IPS-NIHi7 (cell line): ENCODE measurements at regions not wholly inside any gene's neighbourhood (a gene's known extent, or its start where the extent isn't known, plus 50 kb on each side); places are given as distances from the start of the nearest gene placed in this dataset.
"Not testable (repeated sequence)": the region's sequence is repeated elsewhere in the genome, so short reads cannot be mapped to it uniquely, and the experiment has no call there.

Experiments used
- DNase-seq: peaks from one replicate; pipeline ENCODE4 v3.0.0; 2012; ENCODE audit warnings: mixed read lengths; ENCODE audit errors: extremely low spot score

GRCh38 chr18:67007999-67008398, 404.1 kb upstream of the CDH19 start:
- DNase-seq, result no peak

GRCh38 chr18:67007085-67007484, 403.2 kb upstream of the CDH19 start:
- DNase-seq, result no peak

GRCh38 chr18:67001052-67001451, 397.2 kb upstream of the CDH19 start:
- no peak for DNase-seq

- DNase-seq, result no peak
Observed at GRCh38 chr18:66999003-66999402, 395.1 kb upstream of the CDH19 start.

DNA sequence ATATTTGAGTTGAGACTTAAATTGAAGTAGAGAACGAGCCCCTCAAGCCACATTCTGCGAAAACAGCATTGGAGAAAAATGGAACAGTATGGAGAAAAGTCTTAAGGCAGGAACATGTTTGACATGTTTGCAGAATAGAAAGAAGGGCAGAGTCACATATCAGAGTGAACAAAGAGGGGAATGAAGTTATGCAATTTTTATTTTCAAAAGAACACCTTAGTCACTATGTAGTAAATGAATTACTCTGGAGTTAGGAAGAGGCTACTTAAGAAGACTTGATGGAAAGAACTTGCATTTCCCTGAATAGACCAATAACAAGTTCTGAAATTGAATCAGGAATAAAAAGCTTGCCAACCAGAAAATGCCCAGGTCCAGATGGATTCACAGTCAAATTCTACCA, 391.4 kb upstream of the CDH19 start:
- DNase-seq, result no peak

- no peak for DNase-seq
Observed at GRCh38 chr18:66994790-66995189, 390.9 kb upstream of the CDH19 start.

DNA sequence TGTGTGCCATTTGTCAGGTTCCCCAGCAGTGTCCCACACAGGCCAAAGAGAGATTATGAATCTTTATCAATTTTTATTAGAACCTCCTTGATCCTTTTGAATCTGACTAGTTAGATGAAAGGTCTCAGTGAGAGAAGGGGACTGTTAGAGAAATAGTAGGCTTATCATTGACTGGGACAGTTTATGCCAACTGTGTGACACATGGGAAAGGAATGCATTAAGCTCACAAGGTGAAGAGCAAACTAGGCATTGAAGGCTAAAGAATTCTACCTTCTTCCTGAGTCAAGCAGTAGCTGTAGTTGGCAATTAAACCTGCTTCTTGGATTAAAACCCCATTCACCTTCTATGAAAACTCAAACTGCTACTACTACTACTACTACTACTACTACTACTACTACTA, 389.6 kb upstream of the CDH19 start:
- peak; percentile 26 for DNase-seq

GRCh38 chr18:66990909-66991308, 387.0 kb upstream of the CDH19 start:
- no peak for DNase-seq

DNA sequence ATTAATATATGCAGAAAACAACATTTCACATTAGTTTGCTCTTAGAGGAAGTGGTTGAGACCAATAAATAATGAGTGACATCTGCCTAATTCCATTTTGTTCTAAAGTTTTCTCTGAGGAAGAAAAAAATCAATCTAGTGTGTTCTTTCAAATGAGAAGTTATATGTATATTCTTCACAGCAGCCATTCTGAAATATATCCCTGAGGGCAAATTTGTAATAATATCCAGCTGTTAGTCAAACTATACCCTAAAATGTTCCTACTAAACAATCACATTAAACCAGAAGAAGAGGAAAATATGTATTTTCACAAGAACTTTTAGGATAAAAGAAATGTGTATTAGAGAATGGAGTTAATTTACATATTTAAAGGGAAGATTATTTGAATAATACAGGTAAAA, 375.1 kb upstream of the CDH19 start:
- no peak for DNase-seq

GRCh38 chr18:66972681-66973080, 368.8 kb upstream of the CDH19 start:
- DNase-seq, result no peak

DNA sequence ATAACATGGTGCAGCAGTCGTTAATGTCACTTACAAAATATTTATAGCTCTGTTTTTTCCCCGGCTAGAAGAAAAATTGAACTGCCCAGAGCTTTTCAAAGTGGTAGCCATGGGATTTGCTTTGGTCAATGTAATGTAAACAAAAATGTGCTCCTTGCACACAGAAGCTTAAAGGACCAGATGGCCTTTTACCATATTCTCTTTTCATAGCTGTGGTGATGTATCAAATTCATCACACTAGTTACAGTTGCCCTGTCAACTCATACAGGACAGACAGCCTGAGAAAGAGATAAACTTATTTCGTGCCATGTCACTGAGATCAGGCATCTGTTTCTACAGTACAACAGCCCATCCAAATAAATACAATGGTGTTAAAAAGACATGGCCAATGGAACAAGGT, 368.1 kb upstream of the CDH19 start:
- no peak for DNase-seq

GRCh38 chr18:66966171-66966570, 362.3 kb upstream of the CDH19 start:
- DNase-seq, result no peak

DNA sequence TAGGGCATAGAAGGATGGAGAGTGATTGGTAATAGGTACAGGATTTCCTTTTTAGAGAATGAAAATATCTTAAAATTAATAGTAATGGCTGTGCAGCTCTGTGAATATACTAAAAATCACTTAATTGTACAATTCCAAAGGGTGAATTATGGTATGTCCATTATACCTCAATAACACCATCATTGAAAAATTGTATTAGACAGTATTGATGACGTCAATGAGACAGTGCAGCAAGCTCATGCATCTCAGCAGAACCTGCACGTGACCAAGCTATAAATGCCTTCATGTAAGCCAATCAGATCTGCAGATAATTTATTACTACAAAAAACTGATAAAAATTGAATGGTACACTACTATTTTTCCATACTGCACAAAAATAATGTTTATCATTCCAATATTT, 354.4 kb upstream of the CDH19 start:
- no peak for DNase-seq

- no peak for DNase-seq
Observed at GRCh38 chr18:66951750-66952149, 347.9 kb upstream of the CDH19 start.

- no peak for DNase-seq
Observed at GRCh38 chr18:66949419-66949818, 345.5 kb upstream of the CDH19 start.

- DNase-seq, result no peak
Observed at GRCh38 chr18:66937546-66937945, 333.7 kb upstream of the CDH19 start.

DNA sequence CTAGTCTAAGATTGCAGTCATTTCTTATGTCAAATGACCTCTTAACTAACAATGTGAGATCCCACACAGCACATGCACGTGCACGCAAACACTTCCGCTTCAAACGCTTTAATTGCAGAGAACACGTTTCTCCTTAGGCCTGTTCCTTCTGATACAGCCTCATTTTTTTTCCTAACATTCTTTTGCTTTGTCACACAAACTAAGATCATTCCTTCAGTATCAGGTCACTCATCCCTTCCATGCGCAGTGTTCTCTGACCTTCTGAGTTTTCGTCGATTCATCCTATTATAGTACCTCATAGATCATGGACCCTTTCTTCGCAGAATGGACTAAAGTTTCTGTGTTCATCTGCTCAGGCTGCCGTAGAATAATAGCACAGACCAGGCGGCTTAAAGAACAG, 327.1 kb upstream of the CDH19 start:
- peak; percentile 9 for DNase-seq

DNA sequence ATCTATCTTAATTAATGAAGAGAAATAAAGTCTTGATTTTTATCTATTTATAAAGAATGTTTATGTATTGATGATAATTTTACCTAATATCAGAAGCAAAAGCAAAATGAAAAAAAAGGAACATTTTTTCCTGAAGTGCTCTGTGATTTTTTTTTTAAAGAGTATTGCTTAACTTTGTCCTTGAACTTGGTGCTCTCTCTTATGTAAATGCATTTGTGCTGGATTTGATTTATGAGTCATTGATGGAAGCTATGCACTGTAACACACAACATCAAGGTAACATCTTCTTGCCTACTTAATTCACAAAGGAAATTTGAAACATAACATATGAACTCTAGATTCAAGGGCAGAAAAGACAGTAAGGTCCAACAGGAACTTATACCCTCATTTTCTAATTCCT, 312.9 kb upstream of the CDH19 start:
- DNase-seq, result no peak

- DNase-seq, result no peak
Observed at GRCh38 chr18:66900837-66901236, 296.9 kb upstream of the CDH19 start.

DNA sequence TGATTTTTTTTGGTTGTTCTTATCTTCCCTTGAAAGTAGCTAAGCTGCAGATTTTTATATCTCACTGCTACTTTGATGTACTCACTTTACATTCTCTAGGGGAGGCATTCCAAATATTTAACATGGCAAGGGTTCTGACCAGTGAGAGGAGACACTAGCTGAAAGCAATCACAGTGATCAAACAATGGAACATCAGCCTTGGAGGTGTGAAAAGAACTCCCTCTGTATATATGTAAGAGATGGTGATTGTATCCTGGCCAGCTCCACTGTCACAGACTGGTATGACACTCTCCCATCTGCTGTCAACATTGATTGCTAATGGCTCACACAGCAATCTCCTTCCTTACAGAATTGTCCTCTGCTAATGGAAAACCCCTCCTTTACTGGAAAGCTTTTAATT, 291.7 kb upstream of the CDH19 start:
- peak; percentile 13 for DNase-seq

DNA sequence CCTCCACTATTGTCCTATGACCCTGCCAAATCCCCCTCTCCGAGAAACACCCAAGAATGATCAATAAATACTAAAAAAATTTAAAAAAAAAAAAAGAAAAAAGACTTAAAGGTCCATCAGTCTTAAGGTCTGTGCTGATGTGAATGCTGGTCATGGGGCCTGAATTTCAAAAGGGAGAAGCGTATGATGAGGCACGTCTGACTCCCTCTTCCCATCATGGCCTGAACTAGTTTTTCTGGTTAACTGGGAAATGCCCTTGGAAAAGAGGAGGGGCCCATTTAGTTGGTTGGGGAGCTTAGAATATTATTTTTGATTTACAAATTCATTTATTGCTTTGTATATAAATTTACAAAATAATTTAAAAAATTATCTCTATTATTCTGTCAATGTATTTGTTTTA, 291.0 kb upstream of the CDH19 start:
- no peak for DNase-seq

DNA sequence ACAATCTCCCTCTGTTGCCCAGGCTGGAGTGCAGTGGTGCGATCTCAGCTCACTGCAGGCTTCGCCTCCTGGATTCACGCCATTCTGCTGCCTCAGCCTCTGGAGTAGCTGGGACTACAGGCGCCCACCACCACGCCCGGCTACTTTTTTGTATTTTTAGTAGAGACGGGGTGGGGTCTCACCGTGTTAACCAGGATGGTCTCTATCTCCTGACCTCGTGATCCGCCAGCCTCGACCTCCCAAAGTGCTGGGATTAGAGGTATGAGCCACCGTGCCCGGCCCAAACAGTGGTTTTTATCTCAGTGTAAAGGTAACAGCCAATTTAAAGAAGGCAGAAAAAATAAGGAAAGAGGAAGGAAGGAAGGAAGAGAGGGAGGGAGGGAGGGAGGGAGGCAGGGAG, 288.5 kb upstream of the CDH19 start:
- DNase-seq, result not testable (repeated sequence)

DNA sequence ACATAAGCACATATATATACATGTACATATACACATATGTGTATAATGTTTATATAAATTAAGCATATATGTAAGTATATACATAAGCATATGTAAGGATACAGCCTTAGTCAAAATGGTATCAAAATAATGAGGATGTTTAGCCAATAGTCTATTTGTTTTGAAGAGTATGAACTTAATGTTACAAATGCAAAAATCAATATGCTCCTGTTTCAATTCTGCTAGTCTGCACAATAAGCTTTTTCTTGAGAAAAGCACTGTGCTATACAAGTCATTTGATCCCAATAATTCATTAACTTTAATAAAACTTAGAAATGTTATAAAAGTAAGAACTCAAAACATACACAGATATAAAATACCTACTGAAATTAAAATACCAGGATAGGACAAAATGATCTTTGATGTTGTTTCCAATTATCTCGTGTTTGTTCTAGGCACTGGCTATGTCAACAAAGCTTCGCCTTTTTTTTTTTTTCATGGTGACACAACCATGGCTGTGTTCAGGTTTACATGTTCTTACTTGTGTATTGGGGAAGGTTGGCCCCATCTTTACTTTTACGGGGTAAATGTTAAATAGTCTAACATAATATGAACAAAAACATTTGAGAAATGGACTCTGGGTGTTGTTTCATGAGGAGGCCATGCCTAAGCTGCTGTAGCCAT, 271.1 kb upstream of the CDH19 start:
- no peak for DNase-seq

GRCh38 chr18:66874375-66874774, 270.5 kb upstream of the CDH19 start:
- no peak for DNase-seq
